ENCODE measurements at regions not wholly inside any gene's neighbourhood (a gene's known extent, or its start where the extent isn't known, plus 50 kb on each side); places are given as distances from the start of the nearest gene placed in this dataset.

- TF ChIP-seq POLR2AphosphoS5 (IDR thresholded peaks at IDR 0.05), result no peak
- TF ChIP-seq CTCF (IDR thresholded peaks at IDR 0.05), result peak in 1 of 7 experiments; percentile 13
Observed at GRCh38 chrX:15146515-15146914, 123.4 kb downstream of the ASB9 start.

Measured in stomach (tissue), 4 donors.